Mesothelial cell of epicardium (in vitro differentiated cells): ENCODE measurements at regions not wholly inside any gene's neighbourhood (a gene's known extent, or its start where the extent isn't known, plus 50 kb on each side); places are given as distances from the start of the nearest gene placed in this dataset.

Source experiments
- DNase-seq, 2 experiments: peaks; one replicate each; pipeline ENCODE4 v3.0.0; 2021; ENCODE audit warnings: low spot score in 2 of 2; ENCODE audit not compliant: unreplicated experiment in 2 of 2
- H3K27ac Mint-ChIP-seq: 2 replicates; pipeline ENCODE4 v1.8.0; 2021; ENCODE audit warnings: mixed read lengths
- H3K27me3 Mint-ChIP-seq: 2 replicates; pipeline ENCODE4 v1.8.0; 2021; ENCODE audit warnings: low read depth, mixed read lengths
- H3K36me3 Mint-ChIP-seq: 2 replicates; pipeline ENCODE4 v1.8.0; 2021; ENCODE audit warnings: mixed read lengths
- H3K4me1 Mint-ChIP-seq: 2 replicates; pipeline ENCODE4 v1.8.0; 2021; ENCODE audit warnings: mixed read lengths
- H3K4me3 Mint-ChIP-seq: 2 replicates; pipeline ENCODE4 v1.8.0; 2021; ENCODE audit warnings: mild to moderate bottlenecking, moderate library complexity, mixed read lengths
- H3K9me3 Mint-ChIP-seq: 2 replicates; pipeline ENCODE4 v1.8.0; 2021; ENCODE audit warnings: mixed read lengths
- TF ChIP-seq, protein P1 (sequence below): fragments of 200-600 bp; sonication (generic); IDR thresholded peaks from one replicate; pipeline ENCODE4 v1.5.0; 2021; ENCODE audit warnings: antibody characterized with exemption; ENCODE audit not compliant: unreplicated experiment

DNA sequence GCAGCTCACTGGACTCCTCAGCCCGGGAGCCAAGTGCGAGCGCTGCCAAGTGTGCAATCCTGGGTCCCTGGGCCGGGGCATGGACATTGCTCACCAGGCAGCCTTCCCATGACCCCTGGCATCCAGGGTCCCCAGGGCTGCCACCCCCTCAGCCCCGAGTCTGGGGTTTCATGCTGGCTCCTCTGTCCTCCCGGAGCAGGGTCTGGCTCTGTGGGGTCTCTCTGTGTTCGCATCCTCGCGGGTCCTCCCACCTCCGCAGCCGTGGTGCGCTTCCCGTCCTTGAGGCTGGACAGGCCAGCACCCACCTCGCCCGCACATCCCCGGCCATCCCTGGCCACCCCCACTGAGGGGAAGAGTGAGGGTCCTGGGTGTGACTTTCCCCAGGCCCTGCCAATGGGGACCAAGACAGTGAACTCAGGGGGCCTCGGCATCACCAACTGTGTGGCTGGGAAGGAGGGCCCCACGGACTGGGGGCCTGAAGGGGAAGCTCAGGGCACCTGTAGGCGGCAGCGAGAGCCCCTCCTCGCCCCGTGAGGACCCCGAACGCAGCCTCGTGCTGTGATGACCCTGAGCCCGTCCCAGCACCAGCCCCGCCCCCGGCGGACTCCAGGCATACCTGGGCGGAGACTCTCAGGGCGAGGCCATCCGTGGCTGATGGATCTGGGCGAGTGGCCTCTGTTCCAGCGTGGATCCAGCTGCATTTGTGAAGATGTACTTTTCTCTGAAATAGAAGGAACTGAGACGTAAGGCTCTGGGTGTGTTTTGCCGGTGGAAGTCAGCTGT, 50.3 kb upstream of the CFAP46 start:
- H3K4me3 Mint-ChIP-seq = no peak overlapping the region
- no peaks in the 10 kb centered on the region for H3K4me1 Mint-ChIP-seq
- TF ChIP-seq, protein P1, sequence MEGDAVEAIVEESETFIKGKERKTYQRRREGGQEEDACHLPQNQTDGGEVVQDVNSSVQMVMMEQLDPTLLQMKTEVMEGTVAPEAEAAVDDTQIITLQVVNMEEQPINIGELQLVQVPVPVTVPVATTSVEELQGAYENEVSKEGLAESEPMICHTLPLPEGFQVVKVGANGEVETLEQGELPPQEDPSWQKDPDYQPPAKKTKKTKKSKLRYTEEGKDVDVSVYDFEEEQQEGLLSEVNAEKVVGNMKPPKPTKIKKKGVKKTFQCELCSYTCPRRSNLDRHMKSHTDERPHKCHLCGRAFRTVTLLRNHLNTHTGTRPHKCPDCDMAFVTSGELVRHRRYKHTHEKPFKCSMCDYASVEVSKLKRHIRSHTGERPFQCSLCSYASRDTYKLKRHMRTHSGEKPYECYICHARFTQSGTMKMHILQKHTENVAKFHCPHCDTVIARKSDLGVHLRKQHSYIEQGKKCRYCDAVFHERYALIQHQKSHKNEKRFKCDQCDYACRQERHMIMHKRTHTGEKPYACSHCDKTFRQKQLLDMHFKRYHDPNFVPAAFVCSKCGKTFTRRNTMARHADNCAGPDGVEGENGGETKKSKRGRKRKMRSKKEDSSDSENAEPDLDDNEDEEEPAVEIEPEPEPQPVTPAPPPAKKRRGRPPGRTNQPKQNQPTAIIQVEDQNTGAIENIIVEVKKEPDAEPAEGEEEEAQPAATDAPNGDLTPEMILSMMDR = no peak
- peaks cover 15% of the 10 kb centered on the region for H3K27me3 Mint-ChIP-seq
- H3K9me3 Mint-ChIP-seq = no peaks in the 10 kb centered on the region
- no peak for DNase-seq
- no peak overlapping the region for H3K27ac Mint-ChIP-seq
- no peaks in the 10 kb centered on the region for H3K36me3 Mint-ChIP-seq
